T-helper 9 cell (primary cell): ENCODE measurements at regions not wholly inside any gene's neighbourhood (a gene's known extent, or its start where the extent isn't known, plus 50 kb on each side); places are given as distances from the start of the nearest gene placed in this dataset.

ENCODE experiments used
- DNase-seq: peaks from one replicate; pipeline ENCODE4 v3.0.0-alpha.2; 2020

- no peak for DNase-seq
These were observed 210.9 kb upstream of the MANEA start for GRCh38 chr6:95366414-95366813.

GRCh38 chr6:95383878-95384277 is 193.5 kb upstream of the MANEA start:
- no peak for DNase-seq

- DNase-seq, result no peak
These were observed 192.3 kb upstream of the MANEA start for GRCh38 chr6:95384988-95385387.

GRCh38 chr6:95387845-95388244 is 189.5 kb upstream of the MANEA start:
- DNase-seq, result no peak

GRCh38 chr6:95404777-95405176 is 172.6 kb upstream of the MANEA start:
- DNase-seq, result no peak

GRCh38 chr6:95408111-95408510 is 169.2 kb upstream of the MANEA start:
- DNase-seq, result no peak

GRCh38 chr6:95410168-95410567 is 167.2 kb upstream of the MANEA start:
- no peak for DNase-seq

GRCh38 chr6:95413789-95414188 is 163.5 kb upstream of the MANEA start:
- no peak for DNase-seq

- no peak for DNase-seq
These were observed 159.5 kb upstream of the MANEA start for GRCh38 chr6:95417856-95418255.

- no peak for DNase-seq
These were observed 156.5 kb upstream of the MANEA start for GRCh38 chr6:95420792-95421191.

- DNase-seq, result no peak
These were observed 154.0 kb upstream of the MANEA start for GRCh38 chr6:95423331-95423730.

GRCh38 chr6:95431637-95432228 is 145.6 kb upstream of the MANEA start:
- DNase-seq, result peak; percentile 32

GRCh38 chr6:95439741-95440140 is 137.6 kb upstream of the MANEA start:
- no peak for DNase-seq

GRCh38 chr6:95448208-95448607 is 129.1 kb upstream of the MANEA start:
- no peak for DNase-seq

- DNase-seq, result no peak
These were observed 107.8 kb upstream of the MANEA start for GRCh38 chr6:95469511-95469910.

- DNase-seq, result no peak
These were observed 98.4 kb upstream of the MANEA start for GRCh38 chr6:95478941-95479340.

- DNase-seq, result no peak
These were observed 89.5 kb upstream of the MANEA start for GRCh38 chr6:95487817-95488216.

- DNase-seq, result no peak
These were observed 88.0 kb upstream of the MANEA start for GRCh38 chr6:95489185-95489863.

GRCh38 chr6:95496769-95497426 is 80.4 kb upstream of the MANEA start:
- DNase-seq, result no peak

- DNase-seq, result no peak
These were observed 76.1 kb upstream of the MANEA start for GRCh38 chr6:95501032-95501904.

GRCh38 chr6:95503568-95503967 is 73.8 kb upstream of the MANEA start:
- DNase-seq, result no peak

- DNase-seq, result no peak
These were observed 65.9 kb upstream of the MANEA start for GRCh38 chr6:95511404-95511803.

GRCh38 chr6:95515975-95516374 is 61.4 kb upstream of the MANEA start:
- DNase-seq, result no peak
